BE2C (cell line): ENCODE measurements at regions not wholly inside any gene's neighbourhood (a gene's known extent, or its start where the extent isn't known, plus 50 kb on each side); places are given as distances from the start of the nearest gene placed in this dataset.

Experiments
- DNase-seq: peaks from one replicate; pipeline ENCODE4 v3.0.0-alpha.2; 2020
- H3K27me3 ChIP-seq: fragments of 250-450 bp; sonication (Bioruptor Pico); 2 replicates; pipeline ENCODE4 v1.5.1; 2020; ENCODE audit warnings: mild to moderate bottlenecking
- H3K36me3 ChIP-seq: fragments of 250-450 bp; sonication (Bioruptor Pico); 2 replicates; pipeline ENCODE4 v1.5.1; 2020; ENCODE audit warnings: mild to moderate bottlenecking
- H3K4me1 ChIP-seq: fragments of 250-450 bp; sonication (Bioruptor Pico); 2 replicates; pipeline ENCODE4 v1.5.1; 2020
- H3K4me3 ChIP-seq: 2 replicates; pipeline ENCODE4 v1.5.1; 2011; ENCODE audit warnings: low read depth, low read length
- H3K9me3 ChIP-seq: fragments of 250-450 bp; sonication (Bioruptor Pico); 2 replicates; pipeline ENCODE4 v1.5.1; 2020
- CTCF ChIP-seq: IDR thresholded peaks from 2 replicates; pipeline ENCODE4 v1.5.1; 2012; ENCODE audit warnings: mild to moderate bottlenecking, low read depth, low read length

- Histone ChIP-seq H3K4me1 (peaks cover 12% of the 10 kb centered on the region), H3K9me3 (no peaks in the 10 kb centered on the region), H3K4me3 (no peak overlapping the region), H3K27me3 (no peaks in the 10 kb centered on the region), H3K36me3 (no peaks in the 10 kb centered on the region)
- DNase-seq, result no peak
- no peak for TF ChIP-seq CTCF
Measured at GRCh38 chr11:95563859-95564258, 225.7 kb downstream of the FAM76B start.

- TF ChIP-seq CTCF, result no peak
- no peak for DNase-seq
- Histone ChIP-seq H3K36me3 (no peaks in the 10 kb centered on the region), H3K4me3 (no peak overlapping the region), H3K9me3 (no peaks in the 10 kb centered on the region), H3K4me1 (peaks cover 12% of the 10 kb centered on the region), H3K27me3 (no peaks in the 10 kb centered on the region)
Measured at GRCh38 chr11:95563173-95563572, 226.4 kb downstream of the FAM76B start.

GRCh38 chr11:95562196-95562921, 227.2 kb downstream of the FAM76B start:
- Histone ChIP-seq H3K4me3 (no peak overlapping the region), H3K4me1 (peaks cover 13% of the 10 kb centered on the region), H3K27me3 (no peaks in the 10 kb centered on the region), H3K36me3 (no peaks in the 10 kb centered on the region), H3K9me3 (no peaks in the 10 kb centered on the region)
- no peak for TF ChIP-seq CTCF
- DNase-seq, result no peak

GRCh38 chr11:95559899-95560298, 229.7 kb downstream of the FAM76B start:
- Histone ChIP-seq H3K9me3 (no peaks in the 10 kb centered on the region), H3K36me3 (no peaks in the 10 kb centered on the region), H3K4me3 (no peak overlapping the region), H3K27me3 (no peaks in the 10 kb centered on the region), H3K4me1 (peaks cover 5% of the 10 kb centered on the region)
- TF ChIP-seq CTCF, result no peak
- no peak for DNase-seq

GRCh38 chr11:95557376-95557775, 232.2 kb downstream of the FAM76B start:
- Histone ChIP-seq H3K4me1 (peaks cover 5% of the 10 kb centered on the region; the same call in 1 of the 2 replicates), H3K27me3 (no peaks in the 10 kb centered on the region), H3K4me3 (no peak overlapping the region), H3K9me3 (no peaks in the 10 kb centered on the region), H3K36me3 (no peaks in the 10 kb centered on the region)
- DNase-seq, result no peak
- TF ChIP-seq CTCF, result no peak

GRCh38 chr11:95556342-95557163, 233.0 kb downstream of the FAM76B start:
- H3K27me3 ChIP-seq, result no peaks in the 10 kb centered on the region
- H3K4me3 ChIP-seq, result no peak overlapping the region
- H3K9me3 ChIP-seq, result no peaks in the 10 kb centered on the region
- H3K36me3 ChIP-seq, result no peaks in the 10 kb centered on the region
- H3K4me1 ChIP-seq, result peaks cover 5% of the 10 kb centered on the region; the same call in 1 of the 2 replicates
- no peak for TF ChIP-seq CTCF
- no peak for DNase-seq
